HEK293 (cell line): ENCODE measurements at regions not wholly inside any gene's neighbourhood (a gene's known extent, or its start where the extent isn't known, plus 50 kb on each side); places are given as distances from the start of the nearest gene placed in this dataset.

ENCODE experiments used
- CTCF ChIP-seq: fragments of 450-650 bp; formaldehyde crosslinking; IDR thresholded peaks from 2 replicates; pipeline ENCODE4 v1.5.1; 2016; ENCODE audit warnings: missing biosample characterization, missing genetic modification characterization
- MZF1 ChIP-seq: fragments of 450-650 bp; formaldehyde crosslinking; IDR thresholded peaks from 2 replicates; pipeline ENCODE4 v1.5.1; 2017; ENCODE audit warnings: missing biosample characterization, missing genetic modification characterization, borderline replicate concordance
- ZBTB8A ChIP-seq: fragments of 450-650 bp; formaldehyde crosslinking; IDR thresholded peaks from 2 replicates; pipeline ENCODE4 v1.5.1; 2016; ENCODE audit warnings: missing biosample characterization, missing genetic modification characterization
- ZNF138 ChIP-seq: fragments of 450-650 bp; formaldehyde crosslinking; IDR thresholded peaks from 2 replicates; pipeline ENCODE4 v1.5.1; 2016; ENCODE audit warnings: missing biosample characterization, missing genetic modification characterization, borderline replicate concordance
- ZNF23 ChIP-seq: fragments of 450-650 bp; formaldehyde crosslinking; IDR thresholded peaks from 2 replicates; pipeline ENCODE4 v1.5.1; 2016; ENCODE audit warnings: missing biosample characterization, missing genetic modification characterization, borderline replicate concordance

- no peak for TF ChIP-seq CTCF
- no peak for TF ChIP-seq MZF1 (tag by site-specific recombination)
- TF ChIP-seq ZBTB8A = no peak
- TF ChIP-seq ZNF138 (tag by site-specific recombination) = no peak
- TF ChIP-seq ZNF23 (tag by site-specific recombination) = no peak
Observed at GRCh38 chr10:89942217-89942616, 240.8 kb downstream of the KIF20B start.
